ENCODE measurements at regions not wholly inside any gene's neighbourhood (a gene's known extent, or its start where the extent isn't known, plus 50 kb on each side); places are given as distances from the start of the nearest gene placed in this dataset.
"Not testable (repeated sequence)": the region's sequence is repeated elsewhere in the genome, so short reads cannot be mapped to it uniquely, and the experiment has no call there.

- no peak for DNase-seq (ENCODE audit: low read depth in 4 of 4, low spot score in 3 of 4)
Measured at GRCh38 chr5:105230516-105231157, 1668.0 kb upstream of the NUDT12 start.

GRCh38 chr5:105218018-105218417, 1655.4 kb upstream of the NUDT12 start:
- DNase-seq (ENCODE audit: low read depth in 4 of 4, low spot score in 3 of 4) = no peak

GRCh38 chr5:105213078-105213477, 1650.5 kb upstream of the NUDT12 start:
- DNase-seq (ENCODE audit: low read depth in 4 of 4, low spot score in 3 of 4) = no peak

GRCh38 chr5:105207066-105207465, 1644.5 kb upstream of the NUDT12 start:
- DNase-seq (ENCODE audit: low read depth in 4 of 4, low spot score in 3 of 4) = no peak

GRCh38 chr5:105197531-105197930, 1634.9 kb upstream of the NUDT12 start:
- DNase-seq (ENCODE audit: low read depth in 4 of 4, low spot score in 3 of 4) = no peak

GRCh38 chr5:105195765-105196164, 1633.2 kb upstream of the NUDT12 start:
- no peak for DNase-seq (ENCODE audit: low read depth in 4 of 4, low spot score in 3 of 4)

GRCh38 chr5:105172918-105173317, 1610.3 kb upstream of the NUDT12 start:
- DNase-seq (ENCODE audit: low read depth in 4 of 4, low spot score in 3 of 4) = no peak

GRCh38 chr5:105168806-105169205, 1606.2 kb upstream of the NUDT12 start:
- DNase-seq (ENCODE audit: low read depth in 4 of 4, low spot score in 3 of 4) = no peak

GRCh38 chr5:105167092-105167491, 1604.5 kb upstream of the NUDT12 start:
- DNase-seq (ENCODE audit: low read depth in 4 of 4, low spot score in 3 of 4) = no peak

GRCh38 chr5:105163547-105163946, 1601.0 kb upstream of the NUDT12 start:
- DNase-seq (ENCODE audit: low read depth in 4 of 4, low spot score in 3 of 4) = no peak

- DNase-seq (ENCODE audit: low read depth in 4 of 4, low spot score in 3 of 4) = not testable (repeated sequence)
Measured at GRCh38 chr5:105162557-105162956, 1600.0 kb upstream of the NUDT12 start.

- DNase-seq (ENCODE audit: low read depth in 4 of 4, low spot score in 3 of 4) = no peak
Measured at GRCh38 chr5:105158526-105158925, 1595.9 kb upstream of the NUDT12 start.

GRCh38 chr5:105150323-105150722, 1587.7 kb upstream of the NUDT12 start:
- no peak for DNase-seq (ENCODE audit: low read depth in 4 of 4, low spot score in 3 of 4)

- no peak for DNase-seq (ENCODE audit: low read depth in 4 of 4, low spot score in 3 of 4)
Measured at GRCh38 chr5:105146867-105147266, 1584.3 kb upstream of the NUDT12 start.

- no peak for DNase-seq (ENCODE audit: low read depth in 4 of 4, low spot score in 3 of 4)
Measured at GRCh38 chr5:105145152-105145551, 1582.6 kb upstream of the NUDT12 start.

- DNase-seq (ENCODE audit: low read depth in 4 of 4, low spot score in 3 of 4) = no peak
Measured at GRCh38 chr5:105134328-105134727, 1571.7 kb upstream of the NUDT12 start.

- no peak for DNase-seq (ENCODE audit: low read depth in 4 of 4, low spot score in 3 of 4)
Measured at GRCh38 chr5:105133087-105133486, 1570.5 kb upstream of the NUDT12 start.

GRCh38 chr5:105132581-105132980, 1570.0 kb upstream of the NUDT12 start:
- no peak for DNase-seq (ENCODE audit: low read depth in 4 of 4, low spot score in 3 of 4)

- DNase-seq (ENCODE audit: low read depth in 4 of 4, low spot score in 3 of 4) = no peak
Measured at GRCh38 chr5:105131045-105131444, 1568.5 kb upstream of the NUDT12 start.

GRCh38 chr5:105101577-105101976, 1539.0 kb upstream of the NUDT12 start:
- no peak for DNase-seq (ENCODE audit: low read depth in 4 of 4, low spot score in 3 of 4)

- no peak for DNase-seq (ENCODE audit: low read depth in 4 of 4, low spot score in 3 of 4)
Measured at GRCh38 chr5:105088961-105089360, 1526.4 kb upstream of the NUDT12 start.

- no peak for DNase-seq (ENCODE audit: low read depth in 4 of 4, low spot score in 3 of 4)
Measured at GRCh38 chr5:105088102-105088501, 1525.5 kb upstream of the NUDT12 start.

- no peak for DNase-seq (ENCODE audit: low read depth in 4 of 4, low spot score in 3 of 4)
Measured at GRCh38 chr5:105057893-105058292, 1495.3 kb upstream of the NUDT12 start.

Data from left renal pelvis (tissue), 4 donors.